GM23338 (cell line): ENCODE measurements at regions not wholly inside any gene's neighbourhood (a gene's known extent, or its start where the extent isn't known, plus 50 kb on each side); places are given as distances from the start of the nearest gene placed in this dataset.

Experiments used
- CREB1 ChIP-seq: fragments of 250-450 bp; sonication (Bioruptor Pico); IDR thresholded peaks from 2 replicates; pipeline ENCODE4 v1.5.0; 2020; ENCODE audit warnings: low read depth, mild to moderate bottlenecking, moderate library complexity
- JUNB ChIP-seq: IDR thresholded peaks from one replicate; pipeline ENCODE4 v1.6.1; 2016; ENCODE audit warnings: antibody characterized with exemption; ENCODE audit not compliant: unreplicated experiment
- REST ChIP-seq: IDR thresholded peaks from one replicate; pipeline ENCODE4 v1.6.1; 2018; ENCODE audit warnings: antibody characterized with exemption; ENCODE audit not compliant: unreplicated experiment
- ZNF114 ChIP-seq: fragments of 250-450 bp; sonication (Bioruptor Pico); IDR thresholded peaks from 2 replicates; pipeline ENCODE4 v1.5.0; 2020; ENCODE audit warnings: mild to moderate bottlenecking, moderate library complexity
- TF ChIP-seq, protein P1 (sequence below): fragments of 250-450 bp; sonication (Bioruptor Pico); IDR thresholded peaks from 2 replicates; pipeline ENCODE4 v1.5.0; 2020; ENCODE audit warnings: mild to moderate bottlenecking, moderate library complexity

DNA sequence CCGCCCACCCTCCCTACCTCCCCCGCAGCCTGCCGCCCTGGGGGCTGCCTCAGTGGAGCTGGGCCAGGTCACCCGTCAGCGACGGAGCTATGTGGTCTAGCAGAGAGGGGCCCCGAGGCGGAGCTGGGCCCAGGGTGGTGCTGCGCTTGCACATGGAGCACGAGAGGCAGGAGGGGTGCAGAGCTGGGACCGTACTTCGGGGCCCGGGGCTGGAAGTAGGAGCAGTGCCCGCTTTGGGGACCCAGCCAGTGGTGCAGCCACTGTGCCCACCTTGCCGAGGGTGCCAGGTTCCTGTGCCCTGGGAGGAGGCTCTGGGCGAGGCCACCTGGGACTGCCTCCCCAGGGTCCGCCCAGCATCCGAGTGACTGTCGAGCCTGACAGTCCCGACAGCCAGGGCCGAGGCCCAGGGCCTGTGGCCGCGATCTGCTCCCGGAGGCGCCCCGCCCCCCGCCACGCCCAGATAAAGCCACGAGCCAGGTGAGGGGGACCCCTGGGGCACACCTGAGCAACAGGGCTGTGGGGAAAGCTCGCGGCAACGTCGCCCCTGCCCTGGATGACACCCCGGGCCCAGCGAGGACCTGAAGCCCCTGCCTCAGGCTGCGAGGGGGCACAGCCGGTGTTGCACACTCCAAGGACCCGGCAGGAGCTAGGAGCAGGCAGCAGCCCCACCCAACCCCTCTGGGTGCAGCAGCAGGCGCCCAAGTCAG is 117.5 kb downstream of the DNAAF6 start (continued):
- TF ChIP-seq, protein P1, sequence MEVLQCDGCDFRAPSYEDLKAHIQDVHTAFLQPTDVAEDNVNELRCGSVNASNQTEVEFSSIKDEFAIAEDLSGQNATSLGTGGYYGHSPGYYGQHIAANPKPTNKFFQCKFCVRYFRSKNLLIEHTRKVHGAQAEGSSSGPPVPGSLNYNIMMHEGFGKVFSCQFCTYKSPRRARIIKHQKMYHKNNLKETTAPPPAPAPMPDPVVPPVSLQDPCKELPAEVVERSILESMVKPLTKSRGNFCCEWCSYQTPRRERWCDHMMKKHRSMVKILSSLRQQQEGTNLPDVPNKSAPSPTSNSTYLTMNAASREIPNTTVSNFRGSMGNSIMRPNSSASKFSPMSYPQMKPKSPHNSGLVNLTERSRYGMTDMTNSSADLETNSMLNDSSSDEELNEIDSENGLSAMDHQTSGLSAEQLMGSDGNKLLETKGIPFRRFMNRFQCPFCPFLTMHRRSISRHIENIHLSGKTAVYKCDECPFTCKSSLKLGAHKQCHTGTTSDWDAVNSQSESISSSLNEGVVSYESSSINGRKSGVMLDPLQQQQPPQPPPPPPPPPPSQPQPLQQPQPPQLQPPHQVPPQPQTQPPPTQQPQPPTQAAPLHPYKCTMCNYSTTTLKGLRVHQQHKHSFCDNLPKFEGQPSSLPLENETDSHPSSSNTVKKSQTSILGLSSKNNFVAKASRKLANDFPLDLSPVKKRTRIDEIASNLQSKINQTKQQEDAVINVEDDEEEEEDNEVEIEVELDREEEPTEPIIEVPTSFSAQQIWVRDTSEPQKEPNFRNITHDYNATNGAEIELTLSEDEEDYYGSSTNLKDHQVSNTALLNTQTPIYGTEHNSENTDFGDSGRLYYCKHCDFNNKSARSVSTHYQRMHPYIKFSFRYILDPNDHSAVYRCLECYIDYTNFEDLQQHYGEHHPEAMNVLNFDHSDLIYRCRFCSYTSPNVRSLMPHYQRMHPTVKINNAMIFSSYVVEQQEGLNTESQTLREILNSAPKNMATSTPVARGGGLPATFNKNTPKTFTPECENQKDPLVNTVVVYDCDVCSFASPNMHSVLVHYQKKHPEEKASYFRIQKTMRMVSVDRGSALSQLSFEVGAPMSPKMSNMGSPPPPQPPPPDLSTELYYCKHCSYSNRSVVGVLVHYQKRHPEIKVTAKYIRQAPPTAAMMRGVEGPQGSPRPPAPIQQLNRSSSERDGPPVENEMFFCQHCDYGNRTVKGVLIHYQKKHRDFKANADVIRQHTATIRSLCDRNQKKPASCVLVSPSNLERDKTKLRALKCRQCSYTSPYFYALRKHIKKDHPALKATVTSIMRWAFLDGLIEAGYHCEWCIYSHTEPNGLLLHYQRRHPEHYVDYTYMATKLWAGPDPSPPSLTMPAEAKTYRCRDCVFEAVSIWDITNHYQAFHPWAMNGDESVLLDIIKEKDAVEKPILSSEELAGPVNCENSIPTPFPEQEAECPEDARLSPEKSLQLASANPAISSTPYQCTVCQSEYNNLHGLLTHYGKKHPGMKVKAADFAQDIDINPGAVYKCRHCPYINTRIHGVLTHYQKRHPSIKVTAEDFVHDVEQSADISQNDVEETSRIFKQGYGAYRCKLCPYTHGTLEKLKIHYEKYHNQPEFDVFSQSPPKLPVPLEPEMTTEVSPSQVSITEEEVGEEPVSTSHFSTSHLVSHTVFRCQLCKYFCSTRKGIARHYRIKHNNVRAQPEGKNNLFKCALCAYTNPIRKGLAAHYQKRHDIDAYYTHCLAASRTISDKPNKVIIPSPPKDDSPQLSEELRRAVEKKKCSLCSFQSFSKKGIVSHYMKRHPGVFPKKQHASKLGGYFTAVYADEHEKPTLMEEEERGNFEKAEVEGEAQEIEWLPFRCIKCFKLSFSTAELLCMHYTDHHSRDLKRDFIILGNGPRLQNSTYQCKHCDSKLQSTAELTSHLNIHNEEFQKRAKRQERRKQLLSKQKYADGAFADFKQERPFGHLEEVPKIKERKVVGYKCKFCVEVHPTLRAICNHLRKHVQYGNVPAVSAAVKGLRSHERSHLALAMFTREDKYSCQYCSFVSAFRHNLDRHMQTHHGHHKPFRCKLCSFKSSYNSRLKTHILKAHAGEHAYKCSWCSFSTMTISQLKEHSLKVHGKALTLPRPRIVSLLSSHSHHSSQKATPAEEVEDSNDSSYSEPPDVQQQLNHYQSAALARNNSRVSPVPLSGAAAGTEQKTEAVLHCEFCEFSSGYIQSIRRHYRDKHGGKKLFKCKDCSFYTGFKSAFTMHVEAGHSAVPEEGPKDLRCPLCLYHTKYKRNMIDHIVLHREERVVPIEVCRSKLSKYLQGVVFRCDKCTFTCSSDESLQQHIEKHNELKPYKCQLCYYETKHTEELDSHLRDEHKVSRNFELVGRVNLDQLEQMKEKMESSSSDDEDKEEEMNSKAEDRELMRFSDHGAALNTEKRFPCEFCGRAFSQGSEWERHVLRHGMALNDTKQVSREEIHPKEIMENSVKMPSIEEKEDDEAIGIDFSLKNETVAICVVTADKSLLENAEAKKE (CRISPR knock-in tag): no peak
- TF ChIP-seq JUNB (no peak), CREB1 (CRISPR knock-in tag) (no peak), REST (no peak), ZNF114 (no peak)
